ENCODE measurements at regions not wholly inside any gene's neighbourhood (a gene's known extent, or its start where the extent isn't known, plus 50 kb on each side); places are given as distances from the start of the nearest gene placed in this dataset.

- Histone ChIP-seq H3K36me3 (no peaks in the 10 kb centered on the region), H3K9me3 (no peaks in the 10 kb centered on the region), H3K4me3 (no peak overlapping the region), H3K27me3 (no peaks in the 10 kb centered on the region), H3K27ac (no peak overlapping the region), H3K4me1 (peaks cover 0 to 19% (median 0%) of the 10 kb centered on the region in 9 donors)
- 96% methylated on average over 4 of the region's 4 CpGs for WGBS, 2 donors
- TF ChIP-seq CTCF (IDR thresholded peaks at IDR 0.05), result no peak
- intact Hi-C loops (cut with DNase I), result loop anchor here in 1 of 10 donors (10.0 kb wide), 1 partner anchor 71 kb away; no protein-coding TSS in a partner anchor
- DNase-seq (no peak), ATAC-seq (no peak)
Observed at GRCh38 chr15:39503526-39503925, 77.4 kb upstream of the THBS1 start.

- ATAC-seq (no peak), DNase-seq (no peak)
- 83 to 98% methylated on average over 1 of the region's 1 CpG for WGBS, 2 donors
- Histone ChIP-seq H3K27ac (peak overlapping the region in 1 of 10 donors; percentile 33), H3K36me3 (no peaks in the 10 kb centered on the region), H3K9me3 (no peaks in the 10 kb centered on the region), H3K27me3 (no peaks in the 10 kb centered on the region), H3K4me3 (no peak overlapping the region), H3K4me1 (peaks cover 0 to 20% (median 0%) of the 10 kb centered on the region in 9 donors)
- no peak for TF ChIP-seq CTCF (IDR thresholded peaks at IDR 0.05)
- intact Hi-C loops (cut with DNase I), result loop anchor here in 1 of 10 donors (10.0 kb wide), 1 partner anchor 70 kb away; no protein-coding TSS in a partner anchor
Observed at GRCh38 chr15:39504808-39505207, 76.1 kb upstream of the THBS1 start.

DNA sequence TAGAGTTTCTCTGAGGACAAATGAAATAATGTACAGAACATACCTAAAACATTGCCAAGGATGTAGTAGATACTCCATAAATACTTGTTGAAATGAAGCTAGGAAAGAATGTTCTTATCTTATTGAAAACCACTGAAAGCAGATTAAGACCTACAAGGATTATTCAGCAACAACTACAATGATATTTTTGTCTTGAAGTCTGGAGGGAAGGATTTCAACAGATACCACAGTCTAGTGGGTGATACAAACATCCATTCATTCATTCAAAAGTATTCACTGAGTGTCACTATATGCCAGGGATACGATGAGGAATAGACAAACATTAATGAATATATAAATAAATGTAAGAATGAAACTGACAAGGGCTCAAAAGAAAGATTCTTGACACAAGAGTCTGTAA lies 74.7 kb upstream of the THBS1 start:
- 67 to 78% methylated on average over 1 of the region's 1 CpG for WGBS, 2 donors
- Histone ChIP-seq H3K9me3 (no peaks in the 10 kb centered on the region), H3K27ac (peak overlapping the region in 1 of 10 donors; percentile 14), H3K27me3 (no peaks in the 10 kb centered on the region), H3K4me3 (no peak overlapping the region), H3K36me3 (no peaks in the 10 kb centered on the region), H3K4me1 (peaks cover 0 to 25% (median 8%) of the 10 kb centered on the region in 9 donors)
- intact Hi-C loops (cut with DNase I), result loop anchor here in 1 of 10 donors (10.0 kb wide), 1 partner anchor 69 kb away; no protein-coding TSS in a partner anchor
- no peak for ATAC-seq
- DNase-seq, result no peak
- TF ChIP-seq CTCF (IDR thresholded peaks at IDR 0.05), result no peak

DNA sequence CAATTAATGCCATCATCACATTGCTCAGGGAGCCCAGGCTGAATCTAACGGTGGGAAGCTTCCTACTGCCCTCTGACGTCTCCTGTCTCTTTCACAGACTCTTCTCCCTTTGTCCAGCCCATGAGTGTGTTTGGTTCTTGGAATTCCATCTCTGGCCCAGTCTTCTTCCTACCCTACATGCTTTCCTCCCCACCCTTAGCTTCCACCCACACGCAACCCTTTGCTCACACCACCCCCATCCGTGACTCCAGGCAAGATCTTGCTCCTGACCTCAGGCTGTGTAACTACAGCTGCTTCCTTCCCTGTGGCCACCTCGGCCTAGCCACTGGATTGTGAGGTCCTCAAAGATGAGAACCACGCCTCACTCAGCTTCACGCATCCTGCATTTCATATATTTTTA lies 72.3 kb upstream of the THBS1 start:
- intact Hi-C loops (cut with DNase I), result loop anchor here in 1 of 10 donors (10.0 kb wide), 1 partner anchor 66 kb away; no protein-coding TSS in a partner anchor
- DNase-seq (no peak), ATAC-seq (peak in 1 of 8 donors; percentile 11)

More for the DNA sequence above, 72.3 kb upstream of the THBS1 start:
- no peaks in the 10 kb centered on the region for H3K36me3 ChIP-seq
- peaks cover 0 to 41% (median 25%) of the 10 kb centered on the region in 9 donors for H3K4me1 ChIP-seq
- no peaks in the 10 kb centered on the region for H3K27me3 ChIP-seq
- peak overlapping the region in 1 of 10 donors; percentile 14 for H3K27ac ChIP-seq
- TF ChIP-seq CTCF (IDR thresholded peaks at IDR 0.05), result no peak
- no peak overlapping the region for H3K4me3 ChIP-seq
- H3K9me3 ChIP-seq, result no peaks in the 10 kb centered on the region
- WGBS, 2 donors, result 76 to 86% methylated on average over 7 of the region's 7 CpGs

Measured in heart right ventricle (tissue), 16 donors.